GM23248 (cell line): ENCODE measurements at regions not wholly inside any gene's neighbourhood (a gene's known extent, or its start where the extent isn't known, plus 50 kb on each side); places are given as distances from the start of the nearest gene placed in this dataset.

ENCODE experiments used
- EZH2 ChIP-seq: fragments of 200-600 bp; sonication (generic); IDR thresholded peaks from 2 replicates; pipeline ENCODE4 v1.6.1; 2018; ENCODE audit warnings: antibody characterized with exemption, mild to moderate bottlenecking; ENCODE audit not compliant: insufficient read depth, poor library complexity, severe bottlenecking
- EZH2phosphoT487 ChIP-seq: fragments of 200-600 bp; sonication (generic); IDR thresholded peaks from 2 replicates; pipeline ENCODE4 v1.6.1; 2018; ENCODE audit warnings: antibody characterized with exemption, moderate library complexity, mild to moderate bottlenecking, low read depth; ENCODE audit not compliant: insufficient read depth

GRCh38 chr1:82706741-82707140, 906.0 kb downstream of the ADGRL2 start:
- TF ChIP-seq EZH2 (no peak), EZH2phosphoT487 (no peak)
